ENCODE measurements at regions not wholly inside any gene's neighbourhood (a gene's known extent, or its start where the extent isn't known, plus 50 kb on each side); places are given as distances from the start of the nearest gene placed in this dataset.

- no peak for DNase-seq (ENCODE audit: extremely low spot score, insufficient read length, low read depth)
- FAIRE-seq: no peak
These were observed 316.6 kb upstream of the JARID2 start for GRCh38 chr6:14929291-14929690.

GRCh38 chr6:14930366-14930989, 315.4 kb upstream of the JARID2 start:
- no peak for FAIRE-seq
- no peak for DNase-seq (ENCODE audit: extremely low spot score, insufficient read length, low read depth)

GRCh38 chr6:14932485-14933182, 313.2 kb upstream of the JARID2 start:
- FAIRE-seq (no peak), DNase-seq (ENCODE audit: extremely low spot score, insufficient read length, low read depth) (no peak)

- DNase-seq (ENCODE audit: extremely low spot score, insufficient read length, low read depth) (no peak), FAIRE-seq (no peak)
These were observed 312.7 kb upstream of the JARID2 start for GRCh38 chr6:14933183-14933544.

GRCh38 chr6:14934013-14934412, 311.9 kb upstream of the JARID2 start:
- DNase-seq (ENCODE audit: extremely low spot score, insufficient read length, low read depth): no peak
- no peak for FAIRE-seq

GRCh38 chr6:14934844-14935243, 311.0 kb upstream of the JARID2 start:
- FAIRE-seq: no peak

GRCh38 chr6:14936861-14937260, 309.0 kb upstream of the JARID2 start:
- no peak for DNase-seq (ENCODE audit: extremely low spot score, insufficient read length, low read depth)
- no peak for FAIRE-seq

More at GRCh38 chr6:14934844-14935243, 311.0 kb upstream of the JARID2 start:
- no peak for DNase-seq (ENCODE audit: extremely low spot score, insufficient read length, low read depth)

- FAIRE-seq (no peak), DNase-seq (ENCODE audit: extremely low spot score, insufficient read length, low read depth) (no peak)
These were observed 302.8 kb upstream of the JARID2 start for GRCh38 chr6:14943116-14943515.

GRCh38 chr6:14944593-14944992, 301.3 kb upstream of the JARID2 start:
- no peak for DNase-seq (ENCODE audit: extremely low spot score, insufficient read length, low read depth)
- no peak for FAIRE-seq

- no peak for DNase-seq (ENCODE audit: extremely low spot score, insufficient read length, low read depth)
- no peak for FAIRE-seq
These were observed 300.2 kb upstream of the JARID2 start for GRCh38 chr6:14945461-14946185.

GRCh38 chr6:14946753-14947152, 299.1 kb upstream of the JARID2 start:
- FAIRE-seq (no peak), DNase-seq (ENCODE audit: extremely low spot score, insufficient read length, low read depth) (no peak)

- DNase-seq (ENCODE audit: extremely low spot score, insufficient read length, low read depth) (no peak), FAIRE-seq (no peak)
These were observed 297.2 kb upstream of the JARID2 start for GRCh38 chr6:14948586-14949245.

GRCh38 chr6:14950103-14950969, 295.5 kb upstream of the JARID2 start:
- FAIRE-seq (no peak), DNase-seq (ENCODE audit: extremely low spot score, insufficient read length, low read depth) (no peak)

- FAIRE-seq (no peak), DNase-seq (ENCODE audit: extremely low spot score, insufficient read length, low read depth) (no peak)
These were observed 294.9 kb upstream of the JARID2 start for GRCh38 chr6:14950970-14951276.

GRCh38 chr6:14951704-14952103, 294.2 kb upstream of the JARID2 start:
- DNase-seq (ENCODE audit: extremely low spot score, insufficient read length, low read depth) (no peak), FAIRE-seq (no peak)

- FAIRE-seq: no peak
- no peak for DNase-seq (ENCODE audit: extremely low spot score, insufficient read length, low read depth)
These were observed 292.0 kb upstream of the JARID2 start for GRCh38 chr6:14953836-14954235.

GRCh38 chr6:14957355-14958059, 288.4 kb upstream of the JARID2 start:
- no peak for FAIRE-seq
- DNase-seq (ENCODE audit: extremely low spot score, insufficient read length, low read depth): no peak

GRCh38 chr6:14959324-14959885, 286.5 kb upstream of the JARID2 start:
- no peak for DNase-seq (ENCODE audit: extremely low spot score, insufficient read length, low read depth)

More at GRCh38 chr6:14959324-14959885, 286.5 kb upstream of the JARID2 start:
- FAIRE-seq: no peak

Measured in GM18507 (cell line).